Keratinocyte (primary cell): ENCODE measurements at regions not wholly inside any gene's neighbourhood (a gene's known extent, or its start where the extent isn't known, plus 50 kb on each side); places are given as distances from the start of the nearest gene placed in this dataset.

Source experiments
- DNase-seq: peaks from one replicate; pipeline ENCODE4 v3.0.0-alpha.2; 2011; ENCODE audit warnings: low read depth, missing footprints, low spot score
- FAIRE-seq: peaks from 2 replicates; lab custom pipeline; 2011; peaks lifted over from hg19 to GRCh38; lab: Jason Lieb, UNC
- H2AFZ ChIP-seq: 2 replicates; pipeline ENCODE4 v1.6.0; 2012; ENCODE audit warnings: low read length, control low read depth, inconsistent platforms; ENCODE audit not compliant: control insufficient read depth
- H3K27ac ChIP-seq: 2 replicates; pipeline ENCODE4 v1.5.1; 2011; ENCODE audit warnings: low read length; ENCODE audit not compliant: control insufficient read depth, insufficient read depth
- H3K27me3 ChIP-seq: 3 replicates; pipeline ENCODE4 v1.6.0; 2011; ENCODE audit warnings: low read length; ENCODE audit not compliant: control insufficient read depth, insufficient read depth; ENCODE audit errors: extremely low read depth
- H3K36me3 ChIP-seq, 2 experiments: 2 replicates in 1 of 2; 3 replicates in 1 of 2; pipeline ENCODE4 v1.5.1; 2011; ENCODE audit warnings: low read length in 2 of 2, mild to moderate bottlenecking in 1 of 2; ENCODE audit not compliant: control insufficient read depth in 2 of 2, insufficient read depth in 2 of 2; ENCODE audit errors: extremely low read depth in 1 of 2
- H3K4me1 ChIP-seq: 3 replicates; pipeline ENCODE4 v1.5.1; 2011; ENCODE audit warnings: low read length; ENCODE audit not compliant: control insufficient read depth, insufficient read depth; ENCODE audit errors: extremely low read depth
- H3K4me2 ChIP-seq: 3 replicates; pipeline ENCODE4 v1.6.0; 2011; ENCODE audit warnings: low read depth, low read length; ENCODE audit not compliant: control insufficient read depth, insufficient read depth; ENCODE audit errors: extremely low read depth
- H3K4me3 ChIP-seq, 3 experiments: fragments of 200-600 bp in 1 of 3; sonication (generic) in 1 of 3; 2 replicates in 2 of 3; 3 replicates in 1 of 3; pipeline ENCODE4 v1.5.1; 2011 to 2016; ENCODE audit warnings: low read length in 3 of 3, mild to moderate bottlenecking in 3 of 3, control low read depth in 2 of 3, inconsistent platforms in 1 of 3, low read depth in 1 of 3, mixed read lengths in 1 of 3, mixed run types in 1 of 3, moderate library complexity in 1 of 3; ENCODE audit not compliant: control insufficient read depth in 2 of 3, insufficient read depth in 2 of 3; ENCODE audit errors: extremely low read depth in 1 of 3
- H3K79me2 ChIP-seq: 2 replicates; pipeline ENCODE4 v1.6.0; 2012; ENCODE audit warnings: low read length; ENCODE audit not compliant: control insufficient read depth, insufficient read depth
- H3K9ac ChIP-seq: 3 replicates; pipeline ENCODE4 v1.6.0; 2011; ENCODE audit warnings: low read length; ENCODE audit not compliant: control insufficient read depth, insufficient read depth; ENCODE audit errors: extremely low read depth
- H3K9me1 ChIP-seq: 3 replicates; pipeline ENCODE4 v1.6.0; 2011; ENCODE audit warnings: low read length; ENCODE audit not compliant: control insufficient read depth, insufficient read depth; ENCODE audit errors: extremely low read depth
- H3K9me3 ChIP-seq: 2 replicates; pipeline ENCODE4 v1.5.1; 2012; ENCODE audit warnings: low read depth, low read length; ENCODE audit not compliant: control insufficient read depth
- H4K20me1 ChIP-seq: 3 replicates; pipeline ENCODE4 v1.6.0; 2011; ENCODE audit warnings: low read length; ENCODE audit not compliant: control insufficient read depth, insufficient read depth; ENCODE audit errors: extremely low read depth
- CTCF ChIP-seq, 3 experiments: IDR thresholded peaks in 1 of 3; conservative IDR thresholded peaks in 1 of 3; optimal IDR thresholded peaks in 1 of 3; 2 replicates in 2 of 3; 3 replicates in 1 of 3; pipeline versions ENCODE3 to v1.5.1; 2011; ENCODE audit warnings: low read length in 3 of 3, mild to moderate bottlenecking in 3 of 3, moderate library complexity in 2 of 3, control low read depth in 1 of 3, inconsistent platforms in 1 of 3; ENCODE audit not compliant: insufficient read depth in 2 of 3; ENCODE audit errors: extremely low read depth in 1 of 3
- EZH2 ChIP-seq: IDR thresholded peaks from one replicate; pipeline ENCODE4 v1.6.1; 2012; ENCODE audit warnings: inconsistent platforms, mild to moderate bottlenecking, low read length, moderate library complexity
- dilution Hi-C: fragments of 300-500 bp; cut with MboI; formaldehyde crosslinking; loops from one replicate; pipeline ENCODE4 v1.7.0; 2020; ENCODE audit warnings: low sequenced_read_pairs; ENCODE audit not compliant: extremely low pct_ligation_motif_present

- Histone ChIP-seq H3K27me3 (no peaks in the 10 kb centered on the region), H3K9me1 (no peaks in the 10 kb centered on the region), H3K4me1 (no peaks in the 10 kb centered on the region), H3K79me2 (no peaks in the 10 kb centered on the region), H4K20me1 (no peaks in the 10 kb centered on the region), H3K36me3 (no peaks in the 10 kb centered on the region), H3K9me3 (no peaks in the 10 kb centered on the region), H3K4me3 (no peak overlapping the region), H3K4me2 (no peak overlapping the region), H3K9ac (no peak overlapping the region), H2AFZ (no peak overlapping the region), H3K27ac (no peak overlapping the region)
- TF ChIP-seq CTCF (optimal IDR thresholded peaks at IDR 0.05 in 1 of 3, IDR thresholded peaks at IDR 0.05 in 1 of 3, conservative IDR thresholded peaks at IDR 0.05 in 1 of 3; ENCODE audit: extremely low read depth in 1 of 3, insufficient read depth in 2 of 3, low read length in 3 of 3) = no peak
- TF ChIP-seq EZH2 = no peak
- no peak for FAIRE-seq
- dilution Hi-C loops = no loop called here
- DNase-seq = no peak
These were observed 117.4 kb upstream of the ZC4H2 start for GRCh38 chrX:65093658-65094057.

- Histone ChIP-seq H3K9ac (no peak overlapping the region), H2AFZ (no peak overlapping the region)
These were observed 97.0 kb upstream of the ZC4H2 start for GRCh38 chrX:65073233-65073632.

More at GRCh38 chrX:65073233-65073632, 97.0 kb upstream of the ZC4H2 start:
- dilution Hi-C loops = no loop called here
- Histone ChIP-seq H3K4me1 (no peaks in the 10 kb centered on the region), H3K4me3 (no peak overlapping the region), H3K36me3 (no peaks in the 10 kb centered on the region), H3K9me3 (peaks cover 2% of the 10 kb centered on the region), H3K27ac (no peak overlapping the region), H3K79me2 (no peaks in the 10 kb centered on the region), H3K27me3 (no peaks in the 10 kb centered on the region), H3K9me1 (no peaks in the 10 kb centered on the region), H4K20me1 (no peaks in the 10 kb centered on the region), H3K4me2 (no peak overlapping the region)
- FAIRE-seq (no peak), DNase-seq (no peak)
- TF ChIP-seq CTCF (optimal IDR thresholded peaks at IDR 0.05 in 1 of 3, IDR thresholded peaks at IDR 0.05 in 1 of 3, conservative IDR thresholded peaks at IDR 0.05 in 1 of 3; ENCODE audit: extremely low read depth in 1 of 3, insufficient read depth in 2 of 3, low read length in 3 of 3) = no peak
- no peak for TF ChIP-seq EZH2
